ENCODE measurements at regions not wholly inside any gene's neighbourhood (a gene's known extent, or its start where the extent isn't known, plus 50 kb on each side); places are given as distances from the start of the nearest gene placed in this dataset.

GRCh38 chr9:80435591-80435990 is 863.8 kb downstream of the TLE4 start (continued):
- TF ChIP-seq NANOG (IDR thresholded peaks at IDR 0.05; ENCODE audit: insufficient read depth, low read depth, low read length, poor library complexity, severe bottlenecking), result no peak
